Germinal center (tissue), 1 donor: ENCODE measurements at regions not wholly inside any gene's neighbourhood (a gene's known extent, or its start where the extent isn't known, plus 50 kb on each side); places are given as distances from the start of the nearest gene placed in this dataset.
"Not testable (repeated sequence)": the region's sequence is repeated elsewhere in the genome, so short reads cannot be mapped to it uniquely, and the experiment has no call there.

ENCODE experiments used
- DNase-seq: peaks from one replicate; pipeline ENCODE4 v3.0.0; 2012; ENCODE audit warnings: mixed read lengths, low spot score

- not testable (repeated sequence) for DNase-seq
Measured at GRCh38 chr14:19052977-19053376, 85.7 kb downstream of the POTEM start.

DNA sequence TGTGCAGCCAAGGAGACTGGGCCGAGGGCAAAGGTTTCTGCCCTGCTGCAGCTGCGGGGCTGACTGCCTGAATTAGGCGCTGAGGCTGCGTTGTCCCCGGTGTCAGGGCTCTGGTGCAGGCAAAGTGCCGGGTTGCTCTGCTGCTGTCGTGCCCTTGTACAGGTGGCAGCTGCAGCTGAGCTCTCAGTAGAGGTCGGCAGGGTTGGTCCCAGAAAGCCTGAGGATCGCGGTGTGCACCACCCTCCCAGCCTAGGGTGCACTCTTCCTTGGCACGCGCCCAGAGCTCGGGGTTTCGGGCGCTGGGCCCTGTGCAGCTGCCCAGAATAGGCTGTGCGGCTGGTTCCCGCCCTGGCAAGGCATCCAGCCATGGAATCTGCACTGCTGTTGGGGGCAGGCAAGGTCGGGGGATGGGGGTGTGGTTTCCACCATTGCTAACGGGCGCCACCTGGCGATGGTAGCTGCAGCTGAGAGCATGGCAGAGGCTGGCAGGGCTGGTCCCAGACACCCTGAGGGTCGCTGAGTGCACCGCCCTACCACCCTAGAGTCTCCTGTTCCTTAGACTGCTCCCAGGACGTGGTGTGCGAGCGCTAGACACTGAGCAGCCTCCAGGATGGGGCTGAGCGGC, 86.3 kb downstream of the POTEM start:
- not testable (repeated sequence) for DNase-seq

- DNase-seq = not testable (repeated sequence)
Measured at GRCh38 chr14:19054108-19054721, 87.0 kb downstream of the POTEM start.

DNA sequence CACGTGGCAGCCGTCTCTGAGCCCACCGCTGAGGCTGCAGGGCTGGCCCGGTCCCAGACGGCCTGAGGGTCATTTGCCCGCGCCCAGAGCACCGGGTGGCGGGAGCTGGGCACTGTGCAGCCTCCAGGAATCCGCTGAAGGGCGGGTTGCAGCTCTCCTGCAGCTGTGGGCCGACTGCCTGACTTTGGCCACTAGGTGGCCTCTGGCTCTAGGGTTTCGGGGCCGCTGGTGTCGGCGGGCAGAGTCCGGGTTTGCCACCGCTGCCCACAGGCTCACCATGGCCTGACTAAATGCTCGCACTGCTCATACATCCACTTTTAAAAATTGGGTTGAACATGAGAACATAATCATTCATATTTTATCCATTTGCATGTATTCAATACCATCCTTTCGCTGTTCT, 87.7 kb downstream of the POTEM start:
- DNase-seq = not testable (repeated sequence)

DNA sequence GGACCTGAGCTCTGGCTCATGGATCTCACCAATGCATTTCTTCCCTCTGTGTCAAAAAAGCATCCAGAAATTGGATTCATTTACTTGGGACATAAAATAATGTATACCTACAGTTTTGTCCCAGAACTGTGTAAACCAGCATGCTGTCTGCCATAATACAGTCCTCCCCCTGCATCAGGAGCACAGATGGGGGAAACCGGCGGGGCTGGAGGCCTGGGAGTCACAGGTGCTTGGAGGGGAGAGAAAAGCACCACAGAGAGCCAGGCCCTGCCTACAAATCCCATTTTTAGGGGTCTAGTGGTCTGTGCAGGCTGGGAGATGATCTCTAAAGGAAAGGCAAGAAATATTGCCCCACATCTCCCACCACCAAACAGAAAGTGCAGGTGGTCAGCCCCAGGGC, 91.8 kb downstream of the POTEM start:
- not testable (repeated sequence) for DNase-seq

GRCh38 chr14:19061689-19062450, 94.6 kb downstream of the POTEM start:
- not testable (repeated sequence) for DNase-seq

DNA sequence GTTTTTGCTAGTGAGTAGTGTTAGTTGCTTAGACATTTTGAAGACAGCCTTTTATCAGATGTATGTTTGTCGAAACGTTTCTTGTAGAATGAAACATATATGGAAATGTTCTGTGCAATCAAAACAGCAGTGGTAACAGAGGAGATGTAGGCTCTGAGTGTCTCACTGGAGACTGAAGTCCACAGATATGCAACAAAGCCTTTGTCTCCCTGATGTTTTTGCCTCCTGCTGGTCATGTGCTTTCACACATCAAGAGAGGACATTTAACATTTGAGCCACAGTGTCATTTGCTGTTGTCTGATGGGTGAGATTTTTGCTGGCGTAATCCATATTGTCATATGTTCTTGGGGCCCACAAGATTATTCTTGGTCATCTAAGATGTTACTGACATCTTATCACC, 101.7 kb downstream of the POTEM start:
- DNase-seq = not testable (repeated sequence)

DNA sequence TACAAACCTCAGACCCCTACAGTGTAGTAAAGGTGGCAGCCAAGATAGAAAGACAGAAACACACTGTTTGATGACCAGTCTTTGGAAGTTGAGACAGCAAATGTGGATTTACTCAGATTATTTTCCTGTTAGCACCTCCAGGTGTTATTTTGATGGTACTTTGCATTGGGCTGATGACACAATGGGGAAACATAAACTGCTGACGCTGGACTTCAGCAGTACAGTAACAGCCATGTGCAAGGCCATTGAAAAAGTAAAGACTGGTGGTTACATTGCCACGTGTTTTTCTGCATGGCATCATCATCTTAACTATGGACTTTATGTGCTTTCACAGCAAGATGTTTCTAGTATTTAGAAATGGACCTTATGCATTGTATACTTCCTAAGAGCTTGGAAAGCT, 105.3 kb downstream of the POTEM start:
- not testable (repeated sequence) for DNase-seq

- not testable (repeated sequence) for DNase-seq
Measured at GRCh38 chr14:19088632-19089031, 121.4 kb downstream of the POTEM start.

GRCh38 chr14:19093227-19093626, 126.0 kb downstream of the POTEM start:
- DNase-seq = not testable (repeated sequence)

DNA sequence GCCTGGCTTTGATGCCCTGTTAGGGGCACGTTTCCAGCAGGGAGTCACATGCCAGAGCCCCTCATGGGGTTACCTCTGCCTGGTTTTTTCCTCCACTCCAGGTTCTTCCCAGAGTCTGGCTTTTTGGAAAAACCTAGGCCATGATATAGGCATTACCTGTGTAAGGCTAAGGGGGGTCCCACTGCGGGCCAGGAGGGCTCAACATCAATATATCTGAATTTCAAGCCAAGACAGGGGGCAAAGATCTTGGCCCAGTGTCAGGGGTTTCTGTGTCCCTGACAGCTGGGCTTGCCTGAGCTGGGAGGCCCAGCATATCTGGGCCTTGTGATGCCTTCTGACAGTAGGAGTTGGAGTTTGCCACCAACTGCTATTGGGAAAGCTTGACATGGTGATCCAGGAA, 127.5 kb downstream of the POTEM start:
- DNase-seq = not testable (repeated sequence)

- DNase-seq = not testable (repeated sequence)
Measured at GRCh38 chr14:19095167-19095566, 127.9 kb downstream of the POTEM start.

GRCh38 chr14:19096467-19096866, 129.2 kb downstream of the POTEM start:
- DNase-seq = not testable (repeated sequence)

DNA sequence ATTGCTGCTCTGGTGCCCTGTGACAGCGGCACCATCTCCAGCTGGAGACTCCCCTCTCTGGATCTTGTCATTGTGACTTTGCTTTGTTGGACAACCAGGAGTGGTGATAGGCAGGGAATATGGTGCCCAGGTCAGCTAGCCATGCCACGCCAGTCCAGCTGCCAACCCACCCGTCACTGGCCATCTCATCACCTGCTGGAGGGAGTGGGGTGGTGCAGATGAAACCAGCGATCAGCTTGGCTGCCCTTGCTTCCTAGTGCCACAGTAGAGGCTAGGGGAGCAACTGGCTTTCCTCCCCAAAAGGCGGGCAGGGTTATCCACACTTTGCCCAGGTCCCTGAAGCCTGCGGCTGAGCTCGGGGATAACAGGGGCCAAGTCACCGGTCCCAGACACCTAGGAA, 129.6 kb downstream of the POTEM start:
- not testable (repeated sequence) for DNase-seq

DNA sequence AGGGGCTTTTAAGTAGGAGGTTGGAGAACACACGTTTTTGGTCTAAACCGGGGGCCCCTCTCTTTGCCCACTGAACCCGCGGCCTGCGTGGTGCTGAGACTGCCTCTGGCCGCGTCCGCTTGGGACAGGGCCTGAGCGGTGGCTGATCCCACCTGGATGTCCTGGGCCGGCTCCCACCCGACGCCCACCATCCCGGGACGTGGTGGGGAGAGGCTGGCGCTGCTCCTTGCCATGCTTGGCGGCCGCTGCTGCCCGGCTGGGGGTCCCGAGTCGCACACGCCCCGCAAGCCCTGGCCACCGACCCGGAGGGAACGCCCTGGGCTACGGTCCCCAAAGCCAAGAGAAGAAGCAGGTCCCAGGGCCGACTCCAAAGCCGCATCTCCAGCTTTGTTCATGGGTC, 130.1 kb downstream of the POTEM start:
- DNase-seq = not testable (repeated sequence)

DNA sequence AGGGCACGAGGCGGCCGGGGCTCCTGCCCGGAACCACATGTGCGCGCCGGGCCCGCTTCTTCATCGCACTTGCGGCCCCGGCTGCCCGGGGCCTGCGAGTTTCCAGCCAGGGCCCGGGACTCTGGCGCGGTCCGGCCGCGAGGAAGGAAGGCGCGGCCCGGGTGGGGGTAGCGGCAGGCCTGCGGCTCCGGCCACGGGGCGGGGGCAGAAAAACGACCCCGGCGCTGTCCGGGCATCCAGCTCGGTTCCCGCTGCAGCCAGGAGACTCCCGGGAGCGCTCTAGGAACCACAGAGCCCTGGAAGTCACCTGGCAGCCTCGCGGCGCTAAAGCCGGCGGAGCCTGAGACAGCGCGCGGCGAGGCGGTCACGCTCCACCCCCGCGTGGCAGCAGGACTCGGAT, 130.5 kb downstream of the POTEM start:
- DNase-seq = not testable (repeated sequence)

DNA sequence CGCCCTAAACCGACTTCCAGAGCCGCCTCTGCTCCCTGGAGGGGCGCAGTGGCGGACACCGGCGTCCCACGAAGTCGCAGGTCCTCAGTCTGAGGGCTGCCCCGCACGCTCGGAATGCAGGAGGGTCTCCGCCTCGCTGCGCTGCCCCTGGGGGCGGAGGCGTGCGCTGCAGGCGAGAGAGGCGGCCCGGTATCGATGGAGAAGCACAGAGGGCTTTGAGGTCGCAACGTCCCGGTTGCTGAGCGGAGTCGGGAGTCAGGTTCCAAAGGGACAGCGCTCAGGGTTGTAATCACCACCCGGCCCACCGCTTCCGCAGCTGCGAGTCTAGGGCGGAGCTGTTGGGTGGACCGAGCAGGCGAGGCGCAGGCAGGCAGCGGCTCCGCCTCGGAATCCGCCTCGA, 131.0 kb downstream of the POTEM start:
- DNase-seq = not testable (repeated sequence)

DNA sequence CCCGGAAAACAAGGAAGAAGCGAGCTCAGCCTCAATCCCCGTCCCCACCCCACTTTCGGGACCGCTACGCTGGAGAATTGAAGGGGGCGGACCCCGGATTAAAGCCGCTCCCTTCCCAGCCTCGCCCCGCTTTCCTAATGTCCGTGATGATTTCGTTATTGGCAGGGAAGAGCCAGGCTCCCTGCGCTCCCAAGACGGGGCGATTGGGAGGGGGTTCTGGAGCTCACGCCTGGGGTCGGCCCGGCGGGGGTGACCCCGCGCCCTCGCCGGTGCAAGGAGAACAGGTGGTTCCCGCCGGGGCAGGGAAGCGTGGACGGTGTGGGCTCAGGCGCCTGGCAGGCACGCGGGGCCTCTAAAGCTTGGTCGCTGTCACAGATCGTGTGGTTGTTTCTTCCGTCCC, 131.5 kb downstream of the POTEM start:
- DNase-seq = not testable (repeated sequence)

GRCh38 chr14:19099336-19099735, 132.1 kb downstream of the POTEM start:
- not testable (repeated sequence) for DNase-seq

GRCh38 chr14:19099939-19100338, 132.7 kb downstream of the POTEM start:
- not testable (repeated sequence) for DNase-seq

DNA sequence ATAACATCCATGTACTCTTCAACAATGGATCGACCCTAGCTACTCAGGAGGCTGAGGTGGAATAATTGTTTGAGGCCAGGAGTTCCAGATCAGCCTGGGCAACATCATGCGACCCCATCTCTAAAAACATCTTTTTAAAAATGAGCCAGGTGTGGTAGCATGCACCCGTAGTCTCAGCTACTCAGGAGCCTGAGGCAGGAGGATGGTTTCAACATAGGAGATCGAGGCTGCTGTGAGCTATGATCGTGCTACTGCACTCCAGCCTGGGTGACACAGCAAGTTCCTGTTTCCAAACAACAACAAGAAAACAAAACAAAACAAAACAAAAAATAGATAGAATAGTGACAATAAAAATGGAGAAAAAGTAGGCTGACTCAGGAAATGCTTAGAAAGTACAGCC, 138.3 kb downstream of the POTEM start:
- not testable (repeated sequence) for DNase-seq

- DNase-seq = not testable (repeated sequence)
Measured at GRCh38 chr14:19109887-19110286, 142.7 kb downstream of the POTEM start.

- not testable (repeated sequence) for DNase-seq
Measured at GRCh38 chr14:19120383-19120782, 153.1 kb downstream of the POTEM start.
